ENCODE measurements at regions not wholly inside any gene's neighbourhood (a gene's known extent, or its start where the extent isn't known, plus 50 kb on each side); places are given as distances from the start of the nearest gene placed in this dataset.

DNA sequence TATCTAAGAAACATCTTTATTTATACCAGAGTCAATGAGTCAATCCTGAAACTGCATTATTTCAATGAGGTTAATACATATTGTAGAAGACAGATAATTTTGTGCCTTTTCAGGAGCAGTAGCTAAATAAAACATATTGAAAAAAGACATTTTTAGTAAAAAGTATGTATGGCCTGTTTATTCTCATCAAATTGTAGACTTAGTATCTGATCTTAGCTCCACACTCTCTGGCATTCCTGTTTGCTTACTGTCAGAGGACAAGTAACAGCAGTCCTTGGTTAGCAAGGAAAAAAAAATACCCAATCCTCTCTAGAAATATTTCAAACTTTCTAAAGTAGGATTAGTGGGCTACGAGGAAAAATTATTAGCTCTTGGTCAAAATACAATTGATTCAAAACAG is 50.5 kb upstream of the GUCY1A1 start:
- DNase-seq (ENCODE audit: low spot score): no peak

DNA sequence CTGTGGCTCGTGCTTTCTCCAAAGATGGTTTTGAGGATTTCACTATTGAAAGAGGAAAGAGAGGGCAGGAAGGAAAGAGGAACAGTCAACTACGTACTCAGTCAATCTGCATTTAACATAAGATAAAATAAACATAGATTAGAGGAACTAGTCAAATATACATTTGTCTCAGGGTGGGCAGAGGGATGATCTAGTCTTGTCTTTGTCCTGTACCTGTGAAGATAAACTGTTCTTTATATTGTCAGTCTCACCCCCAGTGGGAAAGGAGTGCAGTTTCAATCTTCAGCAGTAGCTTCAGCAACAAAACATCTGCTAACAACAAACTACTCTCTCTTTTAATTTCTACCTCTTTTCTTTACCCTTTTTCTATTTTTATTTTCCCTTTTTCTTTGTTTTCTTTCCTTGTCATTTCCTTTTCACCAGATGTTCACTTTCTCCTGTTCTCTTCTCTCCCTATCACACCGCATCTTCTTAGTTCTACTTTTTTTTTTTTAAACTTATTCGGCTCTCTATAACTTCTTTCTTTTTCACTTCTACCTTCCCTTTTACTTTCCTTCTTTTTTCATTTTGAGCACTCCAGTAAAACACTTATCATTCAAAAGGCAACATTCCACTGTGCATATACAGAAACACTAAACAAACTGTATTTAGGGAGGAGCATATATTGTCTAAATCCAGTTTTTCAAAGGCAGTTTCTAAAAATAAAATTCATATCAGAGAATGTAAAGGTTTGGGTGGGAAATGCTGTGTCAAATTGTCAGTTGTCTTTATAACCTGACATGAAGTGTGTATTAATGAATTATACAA is 51.4 kb upstream of the GUCY1A1 start:
- no peak for DNase-seq (ENCODE audit: low spot score)

DNA sequence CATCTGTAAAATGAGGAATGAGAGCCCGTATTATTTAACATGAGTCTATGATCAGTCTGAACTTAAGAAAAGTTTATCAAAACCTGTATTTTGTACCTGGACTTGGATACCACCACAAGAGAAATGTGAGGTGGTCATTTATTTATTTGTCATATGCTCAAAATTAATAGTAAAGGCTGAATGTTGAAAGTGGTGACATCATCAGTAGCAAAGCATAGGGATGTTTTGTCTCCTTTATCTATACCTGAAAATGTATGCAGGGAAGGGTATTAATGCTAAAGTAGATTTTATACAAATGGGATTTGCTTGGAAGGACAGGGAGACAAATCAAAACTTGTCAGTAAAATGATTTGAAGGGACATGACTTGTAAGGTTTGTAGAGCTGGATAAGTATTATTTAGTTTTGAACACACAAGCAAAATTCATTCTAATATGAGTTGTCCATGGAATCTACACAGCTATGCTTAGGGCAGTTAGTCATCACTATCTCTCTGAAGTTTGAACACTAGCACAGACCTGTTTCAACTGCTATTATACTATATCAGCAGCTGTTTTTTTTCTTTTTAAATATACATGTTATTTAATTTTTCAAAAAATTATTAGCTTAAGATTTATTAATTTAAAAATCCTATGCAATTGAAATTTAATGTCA is 52.4 kb upstream of the GUCY1A1 start:
- DNase-seq (ENCODE audit: low spot score): no peak

DNA sequence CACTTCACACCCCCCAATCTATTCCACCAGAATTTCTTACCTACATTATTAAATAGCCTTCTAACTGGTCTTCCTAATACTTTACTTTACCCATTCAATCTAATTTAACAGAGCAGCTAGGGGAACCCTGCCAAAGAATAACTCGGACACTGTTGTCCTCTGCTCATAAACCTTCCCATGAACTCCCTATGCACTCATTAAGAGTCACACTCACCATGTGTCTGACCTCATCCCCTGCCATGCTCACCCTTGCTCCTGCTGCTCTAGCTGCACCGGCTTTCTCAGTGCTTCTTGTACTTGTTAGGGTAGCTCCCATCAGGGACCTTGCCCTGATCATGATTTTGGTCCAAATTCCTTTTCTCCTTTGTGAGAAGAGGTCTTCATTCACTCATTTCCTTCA is 54.6 kb upstream of the GUCY1A1 start:
- no peak for DNase-seq (ENCODE audit: low spot score)

DNA sequence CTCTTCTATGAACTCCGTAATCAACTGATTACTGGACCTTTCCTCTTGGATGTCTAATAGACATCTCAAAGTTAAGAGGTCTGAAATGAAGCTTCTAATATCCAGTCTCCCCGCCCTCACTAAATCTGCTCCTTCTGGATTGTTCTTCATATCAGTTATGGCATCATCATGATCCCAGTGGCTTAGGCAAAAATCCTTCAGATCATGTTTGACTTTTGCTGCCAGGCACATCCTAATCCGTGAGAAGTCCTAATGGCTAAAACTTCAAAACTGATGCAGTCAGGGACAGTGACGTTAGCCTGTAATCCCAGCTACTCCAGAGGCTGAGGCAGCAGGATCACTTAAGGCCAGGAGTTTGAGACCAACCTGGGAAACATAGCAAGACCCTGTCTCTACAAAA is 55.1 kb upstream of the GUCY1A1 start:
- DNase-seq (ENCODE audit: low spot score): no peak

DNA sequence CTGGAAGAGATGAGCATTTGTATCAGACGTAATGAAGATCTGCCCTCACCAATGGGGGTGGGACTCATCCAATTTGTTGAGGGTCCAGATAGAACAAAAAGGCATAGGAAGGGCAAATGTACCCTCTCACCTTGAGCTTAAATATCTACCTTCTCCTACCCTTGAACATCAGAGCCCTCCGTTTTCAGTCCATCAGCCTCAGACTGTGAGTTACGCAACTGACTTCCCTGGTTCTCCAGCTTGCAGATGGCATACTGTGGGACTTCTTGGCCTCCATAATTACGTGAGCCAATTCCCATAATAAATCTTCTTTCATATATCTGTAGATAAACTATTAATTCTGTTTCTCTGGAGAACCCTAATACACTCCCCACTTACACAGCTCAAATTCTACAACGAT is 56.5 kb upstream of the GUCY1A1 start:
- no peak for DNase-seq (ENCODE audit: low spot score)

DNA sequence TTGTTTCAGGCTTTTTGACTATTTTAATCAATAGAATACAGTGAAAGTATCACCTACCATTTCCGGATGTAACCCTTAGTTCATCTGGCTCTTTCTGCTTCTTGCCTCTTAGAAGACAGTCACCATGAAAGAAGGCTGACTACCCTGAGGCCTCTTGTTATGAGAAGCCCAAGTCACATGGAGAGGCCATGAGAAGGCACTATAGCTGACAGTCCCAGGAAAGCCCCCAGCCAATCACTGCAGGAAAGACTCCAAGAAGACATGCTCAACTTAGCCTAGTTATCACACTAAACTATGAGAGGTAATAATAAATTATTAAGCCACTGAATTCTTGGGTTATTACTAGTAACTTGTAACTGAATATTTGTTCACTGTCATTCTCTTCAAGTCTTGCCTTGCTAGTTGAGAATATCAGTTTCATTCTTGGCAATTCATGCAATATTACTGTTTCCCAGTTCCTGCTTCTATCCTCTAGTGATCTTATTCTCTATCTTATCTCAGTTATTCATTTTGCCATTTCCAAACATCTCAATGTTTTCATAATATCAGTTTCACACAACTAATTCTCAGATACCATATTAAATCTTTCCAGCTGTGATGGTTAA is 57.1 kb upstream of the GUCY1A1 start:
- no peak for DNase-seq (ENCODE audit: low spot score)

DNA sequence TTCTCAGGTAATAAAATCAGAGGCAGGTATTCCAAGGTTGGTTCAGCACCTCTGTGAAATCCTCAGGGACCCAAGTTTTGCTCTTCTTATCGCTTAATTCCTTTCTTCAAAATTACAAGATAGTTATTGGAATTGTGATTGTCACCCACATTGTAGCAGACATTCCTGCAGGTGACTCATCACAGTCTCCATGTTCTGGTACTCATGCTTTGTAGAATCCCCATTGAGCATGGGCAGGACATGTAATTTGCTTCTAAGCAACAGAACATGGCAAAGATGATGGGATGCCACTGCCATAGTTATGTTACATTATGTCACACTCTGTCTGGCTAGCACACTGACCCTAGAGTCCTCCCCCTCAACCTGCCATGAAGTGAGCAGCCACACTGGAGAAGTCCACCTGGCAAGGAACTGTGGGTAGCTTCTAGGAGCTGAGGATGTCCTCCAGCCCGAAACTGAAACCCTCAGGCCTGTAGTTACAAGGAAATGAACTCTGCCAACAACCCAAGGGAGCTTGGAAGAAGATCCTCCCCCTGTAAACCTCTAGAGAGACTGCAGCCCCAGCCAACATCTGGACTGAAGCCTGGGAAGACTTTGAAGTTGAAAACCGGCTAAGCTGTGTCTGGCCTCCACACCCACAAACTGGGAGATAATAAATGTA is 58.3 kb upstream of the GUCY1A1 start:
- DNase-seq (ENCODE audit: low spot score): no peak

DNA sequence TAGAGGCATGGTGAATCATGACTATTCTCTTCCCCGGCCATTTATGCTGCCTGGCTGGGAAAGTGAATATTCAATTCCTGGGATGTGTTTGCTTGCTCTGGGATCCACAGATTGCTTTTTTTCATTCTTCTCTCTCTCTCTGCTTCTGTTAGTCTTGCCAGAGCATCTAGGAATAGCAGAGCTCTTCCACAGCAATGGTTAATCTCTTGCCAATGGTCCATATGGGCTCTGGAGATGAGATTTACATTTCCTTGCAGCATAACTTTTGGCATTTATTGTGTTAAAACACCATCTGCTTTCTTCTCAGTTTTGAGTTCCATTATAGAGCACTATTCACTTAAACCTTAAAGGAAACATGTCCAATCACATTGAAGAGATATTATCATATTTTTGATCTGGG is 59.2 kb upstream of the GUCY1A1 start:
- no peak for DNase-seq (ENCODE audit: low spot score)

DNA sequence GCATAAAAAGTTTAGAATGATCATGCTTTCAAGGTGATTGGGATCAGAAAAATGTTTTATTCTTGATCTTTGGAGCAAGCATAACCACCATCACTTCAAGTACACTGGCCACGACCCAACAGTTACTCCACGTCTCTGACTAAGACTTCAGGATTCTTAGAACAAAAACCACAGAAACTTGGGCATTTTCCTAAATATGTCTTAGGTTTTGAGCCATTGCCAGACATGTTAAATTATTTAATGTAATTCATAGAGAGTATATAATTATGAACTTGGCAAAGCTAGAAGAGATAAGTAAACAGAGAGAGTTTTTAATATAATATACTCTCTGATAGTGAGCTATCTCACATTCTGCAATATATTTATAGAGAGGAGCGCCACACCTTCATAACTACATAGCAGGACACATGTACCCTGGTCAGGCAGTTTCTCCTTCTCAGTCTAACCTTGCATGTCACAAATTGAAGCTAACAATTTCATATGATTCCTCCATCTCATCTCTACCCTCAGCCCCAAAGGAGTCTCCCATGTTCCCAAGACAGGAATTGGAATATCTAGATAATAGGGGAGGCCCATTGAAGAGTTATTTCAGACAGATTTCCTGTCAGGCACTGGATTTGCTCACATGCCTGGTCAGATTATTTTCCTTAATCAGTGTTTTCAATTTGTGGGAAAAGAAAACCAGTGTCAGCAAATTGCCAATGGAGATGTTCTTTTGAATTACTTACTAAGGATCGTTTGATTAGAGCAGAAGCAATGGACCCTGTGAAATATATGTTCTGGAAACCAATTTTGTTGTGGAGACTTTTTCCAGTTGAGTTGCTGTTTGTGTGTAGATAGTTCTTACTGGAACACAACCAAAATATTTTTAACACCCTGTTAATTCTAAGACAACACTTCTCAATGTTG is 61.7 kb upstream of the GUCY1A1 start:
- no peak for DNase-seq (ENCODE audit: low spot score)

DNA sequence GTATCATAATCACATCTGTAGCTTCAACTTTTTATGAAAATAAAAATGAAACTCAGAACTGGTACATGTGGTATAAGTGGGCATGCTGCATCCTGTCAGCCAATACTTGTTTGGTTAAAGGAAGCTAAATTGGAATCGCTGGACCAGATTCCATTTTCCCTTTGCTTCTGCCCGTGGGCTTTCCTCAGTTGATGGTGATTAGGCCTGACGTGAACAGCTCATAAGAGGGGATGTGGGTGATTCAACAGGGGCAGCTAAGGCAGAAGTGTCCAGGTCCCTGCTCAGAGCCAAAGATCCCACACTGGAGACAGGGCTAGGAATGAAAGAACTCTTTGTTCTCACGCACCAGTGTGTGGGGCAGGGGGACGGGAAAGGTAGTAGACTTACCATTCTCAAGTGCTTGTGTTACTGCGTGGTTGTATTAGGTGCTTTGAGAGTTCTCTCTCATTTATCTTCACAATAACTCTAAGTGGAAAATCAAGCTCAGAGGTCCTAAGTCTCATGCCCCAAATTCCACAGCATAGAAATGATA is 63.2 kb upstream of the GUCY1A1 start:
- no peak for DNase-seq (ENCODE audit: low spot score)

DNA sequence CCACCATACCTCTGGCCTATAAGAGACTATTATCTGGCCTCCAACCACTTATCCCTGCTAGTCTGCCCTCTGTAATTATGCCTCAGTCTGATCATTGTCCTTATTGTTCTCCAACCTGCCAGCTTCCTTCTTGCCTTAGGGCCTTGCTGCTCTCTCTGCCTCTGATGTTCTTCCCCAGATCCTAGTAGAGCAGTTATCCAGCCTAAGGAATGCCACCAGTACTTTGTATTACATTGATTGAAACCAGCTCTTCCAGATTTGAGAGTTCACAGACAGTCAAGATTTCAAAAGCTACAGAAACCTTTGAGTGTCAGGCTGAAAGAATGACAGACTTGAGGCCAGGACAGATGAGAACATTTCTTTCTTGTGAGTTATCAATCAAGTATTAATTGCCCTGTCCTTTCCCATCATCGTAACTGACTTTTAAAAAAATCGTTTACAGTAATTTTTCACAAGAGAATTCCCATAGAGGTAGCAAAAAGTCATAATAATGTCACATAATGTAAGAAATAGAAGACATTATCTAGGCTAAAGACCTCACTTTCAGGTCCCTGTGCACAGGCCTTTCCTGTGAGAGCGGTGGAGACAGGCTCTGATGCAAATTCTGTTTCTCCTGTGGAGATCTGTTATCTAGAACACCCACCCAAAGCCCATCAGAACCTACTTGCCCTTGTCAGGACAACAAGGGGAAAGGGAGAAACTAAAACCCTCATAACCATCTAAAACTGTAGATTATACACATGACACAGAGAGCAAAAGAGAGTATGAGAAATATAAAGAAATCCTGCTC is 64.1 kb upstream of the GUCY1A1 start:
- DNase-seq (ENCODE audit: low spot score): no peak

DNA sequence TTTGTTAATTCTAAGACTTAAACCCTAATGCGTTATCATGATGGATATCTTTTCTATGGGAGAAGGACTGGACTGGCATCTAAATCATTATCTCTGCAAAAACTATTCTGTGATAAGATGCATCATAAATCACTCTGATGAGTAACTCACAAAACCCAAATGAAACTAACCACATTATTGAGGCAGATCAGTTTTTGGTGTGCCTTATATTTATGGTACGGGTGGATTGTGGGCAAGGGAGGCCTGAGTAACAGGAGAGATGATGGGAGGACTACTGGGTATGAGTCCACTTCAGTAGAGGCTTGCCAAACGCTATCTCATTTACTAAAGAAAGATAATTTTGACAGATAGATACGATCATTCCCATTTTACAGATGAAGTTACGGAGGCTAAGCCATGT is 66.4 kb upstream of the GUCY1A1 start:
- no peak for DNase-seq (ENCODE audit: low spot score)

DNA sequence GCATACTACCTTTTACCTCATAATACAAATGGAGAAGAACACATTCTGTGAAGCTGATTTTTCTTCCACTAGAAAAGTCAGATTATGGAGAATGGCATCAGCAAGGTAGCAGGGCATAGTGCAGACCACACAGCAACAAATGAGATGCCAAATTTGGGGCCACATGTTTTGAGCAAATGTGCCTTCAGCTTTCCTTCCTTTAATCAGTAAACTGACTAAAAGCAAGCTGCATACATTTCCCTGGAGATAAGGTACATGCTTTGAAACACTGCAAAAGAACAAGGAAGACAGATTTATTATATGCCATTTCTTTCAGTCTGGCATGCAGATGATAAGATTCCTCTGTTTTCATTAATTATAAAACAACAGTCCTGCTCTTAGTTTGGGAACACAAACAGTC is 67.1 kb upstream of the GUCY1A1 start:
- no peak for DNase-seq (ENCODE audit: low spot score)

DNA sequence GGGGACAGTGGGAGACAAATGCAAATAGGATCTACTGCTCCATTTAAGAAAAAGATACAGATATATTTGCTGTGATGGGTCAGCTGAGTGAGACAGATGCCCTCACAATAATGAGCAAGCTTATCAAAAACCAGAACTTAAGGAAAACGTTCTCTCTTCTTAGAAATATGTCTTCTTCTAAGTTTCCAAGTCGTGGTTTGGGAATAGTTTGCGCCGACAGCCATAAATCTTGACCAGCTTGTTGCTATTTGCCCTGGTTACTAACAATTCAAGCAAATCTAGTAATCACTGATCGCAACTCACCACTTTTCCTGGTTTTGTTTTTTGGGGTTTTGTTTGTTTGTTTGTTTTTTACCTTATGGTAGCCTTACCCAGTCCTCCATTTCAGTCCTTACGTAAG is 67.6 kb upstream of the GUCY1A1 start:
- no peak for DNase-seq (ENCODE audit: low spot score)

DNA sequence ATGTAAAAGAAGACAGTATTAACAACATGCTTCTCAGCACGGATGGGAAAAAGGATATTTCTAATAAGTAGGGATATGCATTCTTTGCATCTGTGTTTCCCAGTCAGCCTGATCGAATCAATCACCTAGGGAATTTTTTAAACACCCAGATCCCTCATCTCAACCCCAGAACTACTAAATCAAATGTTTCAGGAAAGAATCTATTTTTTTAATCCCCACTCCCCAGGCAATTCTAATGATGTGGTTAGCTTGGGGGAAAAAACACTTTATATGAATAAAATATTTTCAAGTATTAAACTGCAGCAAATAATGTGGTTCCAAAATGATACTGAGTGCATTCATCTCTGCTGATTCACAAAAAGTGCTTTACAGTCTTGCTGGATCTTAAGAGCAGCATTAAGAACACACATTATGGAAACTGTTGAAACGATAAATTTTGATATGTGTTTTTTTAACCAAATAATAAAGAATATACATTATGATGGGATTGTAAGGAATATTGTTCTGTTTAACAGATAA is 68.7 kb upstream of the GUCY1A1 start:
- no peak for DNase-seq (ENCODE audit: low spot score)

DNA sequence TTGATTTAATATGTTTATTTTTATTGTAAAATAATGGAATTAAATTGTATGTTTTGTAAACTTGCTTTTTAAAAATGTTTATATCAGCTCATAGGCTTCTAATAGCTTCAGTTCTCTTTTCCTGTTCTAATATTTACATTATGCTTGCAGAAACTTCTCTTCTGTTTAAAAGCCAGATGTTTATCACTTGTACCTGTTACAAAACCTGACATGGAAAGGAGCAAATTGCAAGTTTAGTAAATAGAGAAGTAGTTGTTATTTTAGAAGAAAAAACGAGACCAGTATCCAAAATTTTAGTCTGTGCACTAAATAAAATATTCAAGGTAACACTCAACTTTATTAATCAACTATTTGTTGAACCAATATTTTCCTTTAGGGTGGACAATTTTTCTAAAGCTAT is 69.4 kb upstream of the GUCY1A1 start:
- no peak for DNase-seq (ENCODE audit: low spot score)

DNA sequence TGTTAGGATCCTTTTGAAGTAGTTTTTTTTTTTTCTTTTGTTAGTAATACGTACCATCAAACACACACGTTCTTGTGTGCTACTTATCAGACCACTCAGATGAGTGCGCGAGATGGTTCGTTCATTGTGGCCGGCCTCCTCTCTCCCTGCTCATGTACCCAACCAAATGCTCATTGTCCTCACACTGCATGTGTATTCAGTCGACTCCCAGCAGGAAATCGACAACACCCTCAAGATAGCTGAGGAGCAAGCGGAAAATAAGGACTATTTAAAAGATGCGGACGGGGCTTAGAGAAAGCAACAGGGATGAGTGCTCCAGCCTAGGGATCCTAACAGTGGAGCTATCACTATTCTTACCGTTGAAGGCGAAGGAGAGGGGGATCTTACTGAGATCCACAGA is 72.9 kb upstream of the GUCY1A1 start:
- no peak for DNase-seq (ENCODE audit: low spot score)

DNA sequence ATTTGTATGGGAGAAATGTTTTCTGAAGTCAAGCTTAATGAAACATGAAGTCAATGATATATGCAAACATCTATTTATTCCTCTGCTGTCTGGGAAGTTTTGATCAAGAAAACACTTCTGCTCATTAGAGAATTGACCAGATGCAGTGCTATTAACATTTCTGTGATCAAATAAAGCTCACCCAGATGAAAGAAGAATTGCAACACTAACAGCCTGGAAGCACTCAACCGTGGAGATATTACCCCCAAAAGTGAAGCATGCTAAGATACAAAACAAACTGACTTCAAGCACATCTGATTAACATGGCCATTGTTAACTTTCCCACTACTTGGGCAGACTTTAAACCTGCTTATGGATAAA is 73.7 kb upstream of the GUCY1A1 start:
- no peak for DNase-seq (ENCODE audit: low spot score)

DNA sequence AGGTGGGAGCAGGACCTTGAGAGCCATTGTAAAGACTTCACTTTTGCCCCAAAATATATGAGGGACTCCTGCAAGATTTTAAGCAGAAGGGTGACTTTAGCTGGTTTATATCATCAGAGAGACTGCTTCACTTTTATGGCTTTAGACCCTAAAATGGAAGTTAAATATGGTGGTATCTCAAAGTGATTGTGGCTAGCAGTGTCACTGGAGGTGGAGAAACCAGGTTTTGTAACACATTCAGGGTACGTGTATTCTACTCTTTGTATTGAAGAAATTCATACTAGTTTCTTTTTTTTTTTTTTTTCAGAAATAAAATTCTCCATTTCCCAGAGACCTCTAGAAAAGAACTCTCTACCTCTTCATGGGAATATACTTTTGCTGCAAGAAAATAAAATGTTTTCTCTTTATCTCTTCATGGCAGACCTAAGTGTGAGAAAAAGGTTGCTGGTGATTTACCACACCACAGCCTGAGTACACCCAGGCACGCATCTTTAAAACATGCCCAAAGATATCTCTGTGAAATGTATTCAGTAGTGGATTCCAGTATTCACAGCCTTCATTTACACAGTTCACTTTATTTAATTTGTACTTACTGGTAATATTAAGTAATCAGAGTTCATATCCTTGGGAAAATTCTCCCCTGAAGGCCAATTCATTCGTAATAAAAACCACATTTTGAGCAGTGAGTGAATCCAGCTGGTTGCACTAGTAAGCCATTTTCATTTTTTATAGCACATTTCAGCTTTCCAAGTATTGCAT is 74.3 kb upstream of the GUCY1A1 start:
- no peak for DNase-seq (ENCODE audit: low spot score)

Data from iPS-NIHi11 (cell line).